ENCODE measurements at regions not wholly inside any gene's neighbourhood (a gene's known extent, or its start where the extent isn't known, plus 50 kb on each side); places are given as distances from the start of the nearest gene placed in this dataset.

GRCh38 chr2:5953525-5953924 lies 261.3 kb downstream of the SOX11 start:
- DNase-seq (ENCODE audit: low read depth in 2 of 2): no peak

DNA sequence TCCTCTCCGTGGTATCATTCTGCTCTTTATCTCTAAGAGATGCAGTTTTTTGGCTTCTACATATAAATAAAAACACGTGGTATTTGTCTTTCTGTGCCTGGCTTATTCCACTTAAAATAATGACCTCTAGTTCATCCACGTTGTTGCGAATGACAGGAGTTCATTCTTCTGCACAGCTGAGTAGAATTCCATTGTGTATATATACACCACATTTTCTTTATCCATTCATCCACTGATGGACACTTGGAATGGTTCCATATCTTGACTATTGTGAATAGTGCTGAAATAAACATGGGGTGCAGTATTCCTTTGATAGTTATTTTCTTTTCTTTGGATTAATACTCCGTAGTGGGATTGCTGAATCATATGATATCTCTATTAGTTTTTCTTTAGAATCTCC lies 262.3 kb downstream of the SOX11 start:
- DNase-seq (ENCODE audit: low read depth in 2 of 2): no peak

DNA sequence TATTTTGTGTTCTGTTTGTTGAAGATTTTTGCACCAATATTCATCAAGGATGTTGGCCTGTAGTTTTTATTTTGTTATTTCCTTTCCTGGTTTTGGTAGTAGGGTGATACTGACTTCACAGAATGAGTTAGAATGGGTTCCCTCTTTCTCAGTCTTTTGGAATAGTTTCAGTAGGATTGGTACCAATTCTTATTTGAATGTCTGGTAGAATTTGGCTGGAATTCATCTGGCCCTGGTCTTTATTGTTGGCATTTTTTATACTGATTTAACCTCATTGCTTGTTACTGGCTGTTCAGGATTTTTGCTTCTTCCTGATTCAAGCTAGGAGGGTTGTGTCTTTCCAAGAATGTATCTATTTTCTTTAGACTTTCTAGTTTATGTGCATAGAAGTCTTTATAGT lies 263.7 kb downstream of the SOX11 start:
- DNase-seq (ENCODE audit: low read depth in 2 of 2): no peak

DNA sequence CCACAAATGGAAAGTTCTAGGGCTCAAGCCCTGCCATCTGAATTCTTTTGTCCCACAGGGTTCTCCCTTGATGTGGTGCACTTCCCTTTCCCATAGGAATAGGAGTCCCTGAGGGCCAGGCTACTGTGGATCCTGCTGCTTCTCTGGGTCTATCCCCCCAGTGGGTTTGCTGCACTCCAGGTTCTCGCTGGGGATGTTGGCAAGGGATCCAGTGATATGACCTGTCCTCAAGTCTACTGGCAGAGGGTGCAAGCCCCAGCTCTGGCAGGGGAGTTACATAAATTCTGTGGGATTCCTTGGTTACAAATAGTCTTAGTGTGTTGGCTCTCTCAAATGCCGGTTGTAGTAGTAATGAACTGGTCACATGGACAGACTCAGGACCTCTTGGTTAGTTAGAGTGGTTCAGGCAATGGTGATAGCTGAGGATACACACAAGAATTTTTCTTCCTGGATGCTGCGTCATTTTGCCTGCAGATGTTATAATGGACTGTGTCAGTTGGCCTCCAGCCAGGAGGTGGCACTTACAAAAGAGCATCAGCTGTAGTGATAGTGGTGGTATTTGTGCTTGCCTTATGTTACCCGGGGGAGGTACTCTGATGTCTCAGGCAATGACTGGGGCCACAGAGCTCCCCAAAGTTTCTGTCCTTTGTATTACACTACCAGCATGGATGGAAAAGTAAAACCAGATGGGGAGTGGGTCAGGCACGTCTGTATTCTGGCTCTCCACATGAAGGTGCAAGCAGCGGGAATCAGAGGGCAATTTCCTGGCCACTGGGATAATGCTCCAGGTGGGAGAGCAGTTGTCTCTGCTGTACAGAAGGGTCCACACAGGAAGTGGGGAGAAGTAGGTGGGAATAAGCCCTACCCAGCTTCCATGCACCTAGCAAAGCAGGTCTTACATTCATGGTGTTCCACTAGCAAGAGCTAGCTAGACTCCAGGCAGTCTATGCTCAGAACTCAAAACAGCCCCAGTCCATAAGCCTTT lies 267.9 kb downstream of the SOX11 start:
- no peak for DNase-seq (ENCODE audit: low read depth in 2 of 2)

DNA sequence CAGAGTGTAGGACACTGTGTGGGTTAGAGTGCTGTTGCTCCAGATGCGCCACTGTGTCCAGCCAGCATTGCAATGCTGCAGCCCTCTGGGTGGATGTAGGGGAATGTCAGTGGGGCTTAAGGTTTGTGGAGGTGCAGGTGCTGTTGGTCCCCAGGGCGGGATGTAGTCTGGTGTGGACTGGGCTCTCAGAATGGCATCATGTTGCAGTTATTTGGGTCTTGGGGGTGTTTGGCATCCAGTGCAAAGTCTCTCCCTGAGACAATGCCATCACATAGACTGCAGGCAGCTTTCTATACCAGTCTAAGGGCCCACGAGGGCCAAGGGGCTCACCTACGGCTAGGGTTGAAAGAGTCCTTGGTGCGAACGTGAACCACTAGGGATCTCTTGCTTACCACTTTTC lies 275.3 kb downstream of the SOX11 start:
- DNase-seq (ENCODE audit: low read depth in 2 of 2): no peak

DNA sequence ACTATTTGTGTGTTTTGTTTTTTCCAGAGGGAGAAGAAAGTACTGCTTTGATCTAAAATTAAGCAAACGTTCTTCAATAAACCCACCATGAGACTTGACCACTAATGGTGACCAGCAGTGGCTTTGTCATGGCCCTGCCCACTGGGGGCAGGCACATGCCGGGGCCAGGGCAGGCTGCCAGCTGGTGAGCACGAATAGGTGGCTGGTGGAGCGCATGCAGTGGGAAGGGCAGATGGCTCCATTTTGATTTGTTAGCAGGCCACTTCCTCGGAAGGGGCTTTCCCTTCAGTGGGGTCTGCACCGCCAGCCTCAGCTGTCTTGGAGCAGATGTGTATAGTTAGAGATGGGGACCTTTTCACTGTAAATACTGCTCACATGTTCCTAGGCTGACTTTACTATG lies 277.1 kb downstream of the SOX11 start:
- DNase-seq (ENCODE audit: low read depth in 2 of 2): no peak

DNA sequence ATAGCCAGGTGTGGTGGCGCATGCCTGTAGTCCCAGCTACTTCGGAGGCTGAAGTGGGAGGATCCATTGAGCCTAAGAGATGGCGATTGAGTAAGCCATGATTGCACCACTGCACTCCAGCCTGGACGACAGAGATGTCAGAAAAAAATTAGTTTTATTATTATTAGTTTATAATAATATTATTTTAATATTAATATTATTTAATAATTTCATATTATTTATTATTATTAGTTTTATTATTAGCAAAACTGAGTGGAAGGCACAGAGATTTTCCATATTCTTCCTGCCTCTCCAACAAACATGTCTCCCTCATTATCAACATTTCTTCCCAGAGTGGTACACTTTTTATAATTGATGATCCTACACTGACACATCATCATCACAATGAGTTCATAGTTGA lies 278.2 kb downstream of the SOX11 start:
- DNase-seq (ENCODE audit: low read depth in 2 of 2): no peak

- DNase-seq (ENCODE audit: low read depth in 2 of 2): no peak
Observed at GRCh38 chr2:5974477-5974876, 282.3 kb downstream of the SOX11 start.

DNA sequence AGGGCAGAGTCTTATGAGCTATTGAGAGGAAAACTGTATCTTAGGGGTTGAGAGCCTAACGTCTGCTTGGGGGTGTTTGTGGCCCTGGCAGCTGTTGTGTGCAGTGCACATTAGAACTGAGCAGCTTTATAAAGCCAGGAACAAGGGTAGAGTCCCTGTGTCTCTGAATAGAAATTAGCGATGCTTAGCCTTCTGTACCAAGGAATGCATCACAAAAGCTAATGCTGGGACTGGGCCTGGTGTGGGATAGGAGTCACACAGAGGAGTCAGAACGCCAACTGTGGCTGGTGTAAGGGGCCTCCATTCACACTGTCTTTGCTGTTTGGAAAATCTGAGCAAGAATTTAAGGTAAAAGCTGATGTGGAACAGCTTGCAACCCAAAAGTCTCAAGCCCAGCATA lies 283.2 kb downstream of the SOX11 start:
- no peak for DNase-seq (ENCODE audit: low read depth in 2 of 2)

GRCh38 chr2:5976531-5977065 lies 284.4 kb downstream of the SOX11 start:
- DNase-seq (ENCODE audit: low read depth in 2 of 2): no peak

GRCh38 chr2:5977477-5977876 lies 285.3 kb downstream of the SOX11 start:
- DNase-seq (ENCODE audit: low read depth in 2 of 2): no peak

DNA sequence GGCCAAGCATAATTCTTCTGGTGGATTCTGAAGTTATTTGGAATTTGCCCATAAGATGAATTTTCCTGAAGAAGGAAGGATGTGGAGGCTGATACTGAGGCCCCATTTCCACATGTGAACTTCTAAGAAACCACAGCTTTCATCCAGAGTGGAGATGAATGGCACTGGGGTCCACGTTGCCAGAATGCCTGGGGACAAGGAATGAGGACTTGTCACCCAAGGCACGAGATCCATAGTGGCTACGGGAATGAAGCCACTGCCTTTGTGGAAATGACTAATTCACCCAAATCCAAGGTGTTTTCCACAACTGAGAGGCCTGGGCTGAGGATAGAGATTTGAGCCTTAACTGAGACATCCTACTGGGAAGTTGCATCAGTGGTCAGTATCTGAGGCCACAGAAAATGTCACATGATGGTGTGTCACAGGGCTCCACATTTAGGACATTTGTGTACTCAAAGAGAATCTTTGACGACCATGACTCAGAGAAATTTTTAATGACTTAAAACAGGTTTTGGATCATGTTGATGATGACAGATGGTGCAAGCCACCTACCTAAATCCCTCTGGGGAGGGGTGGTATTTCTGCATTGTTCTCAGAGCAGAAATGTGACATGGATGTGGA lies 286.1 kb downstream of the SOX11 start:
- DNase-seq (ENCODE audit: low read depth in 2 of 2): no peak

GRCh38 chr2:5980450-5981190 lies 288.4 kb downstream of the SOX11 start:
- no peak for DNase-seq (ENCODE audit: low read depth in 2 of 2)

DNA sequence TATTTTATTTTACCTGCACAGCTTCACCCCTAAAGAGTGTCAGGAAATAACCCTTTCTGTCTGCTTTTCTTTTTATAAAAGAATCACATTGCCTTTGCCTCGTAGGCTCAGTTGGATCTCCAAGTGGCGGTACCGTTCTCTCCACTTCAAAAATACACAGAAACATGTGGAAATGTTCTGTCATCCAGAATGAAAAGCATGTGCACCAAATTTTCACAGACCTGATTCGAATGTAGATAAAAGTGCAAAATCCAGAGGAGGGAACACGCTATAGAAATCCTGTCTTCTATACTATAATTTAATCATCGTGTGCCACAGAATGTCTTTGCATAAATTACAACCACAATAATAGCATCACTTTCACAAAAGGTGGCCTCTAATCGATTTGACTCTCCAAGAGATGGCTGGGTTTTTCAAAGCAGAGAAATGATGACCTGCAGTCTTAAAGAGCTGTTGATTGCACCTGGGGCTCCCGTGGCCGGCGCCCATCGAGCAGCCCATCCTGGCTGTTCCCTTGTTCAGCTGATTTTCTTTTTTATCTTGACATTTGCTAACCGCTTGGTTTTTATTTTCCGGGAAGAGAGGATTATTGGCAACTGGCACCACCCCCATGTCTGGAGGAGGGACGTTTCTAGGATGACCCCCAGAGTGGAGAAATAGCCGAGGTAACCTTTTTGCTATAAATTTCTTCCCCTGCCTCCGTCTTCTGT lies 290.2 kb downstream of the SOX11 start:
- no peak for DNase-seq (ENCODE audit: low read depth in 2 of 2)

DNA sequence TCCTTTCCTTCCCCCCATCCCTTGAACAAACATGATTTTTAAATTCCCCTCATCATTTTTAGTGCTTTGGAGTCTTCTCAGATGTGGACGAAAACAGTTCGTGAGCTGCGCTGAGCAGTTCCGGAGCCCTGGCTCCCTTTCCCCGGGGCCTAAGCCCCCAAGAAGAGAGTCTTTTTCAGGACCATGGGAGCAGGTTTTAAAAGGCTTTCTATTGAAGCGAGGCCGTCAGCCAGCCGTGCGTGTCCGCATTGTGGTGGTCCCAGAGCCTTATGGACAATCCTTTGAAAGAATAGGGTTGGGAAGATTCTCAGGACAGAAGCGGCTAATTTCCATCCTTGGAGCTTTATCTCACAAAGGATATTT lies 290.7 kb downstream of the SOX11 start:
- DNase-seq (ENCODE audit: low read depth in 2 of 2): no peak

DNA sequence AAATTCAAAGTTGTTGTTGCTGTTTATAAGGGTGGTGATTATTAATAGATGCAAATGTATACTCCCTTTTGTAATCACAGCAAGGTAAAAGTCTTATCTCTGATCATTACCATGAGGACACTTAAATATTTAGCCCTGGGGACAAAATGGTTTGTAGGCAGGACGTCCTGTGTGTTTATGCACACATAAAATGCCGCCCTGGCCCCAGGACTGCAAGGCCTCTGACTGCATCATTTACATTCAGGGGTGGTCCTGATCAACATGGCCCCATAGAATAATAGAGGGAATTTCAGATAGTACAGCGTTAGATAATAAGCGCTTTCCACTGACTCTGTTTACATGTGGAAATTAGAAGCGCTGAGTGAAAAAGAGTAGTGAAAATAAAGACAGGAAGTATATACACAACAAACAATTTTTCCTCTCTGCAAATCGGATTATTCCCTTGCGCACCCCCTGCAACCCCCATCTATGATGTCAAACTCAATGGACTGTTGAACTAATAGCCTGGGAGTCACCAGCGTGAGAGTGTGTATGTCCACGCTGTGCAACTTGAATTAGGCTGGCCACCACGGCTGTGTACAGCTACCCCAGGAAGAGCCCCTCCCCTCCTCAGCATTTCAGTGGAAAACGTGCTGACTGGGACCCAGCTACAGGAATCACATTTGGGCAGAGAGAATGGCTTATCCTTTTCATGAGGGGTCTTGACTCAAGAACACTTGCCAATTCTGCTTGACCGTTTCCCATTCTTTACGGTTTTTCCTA lies 291.5 kb downstream of the SOX11 start:
- no peak for DNase-seq (ENCODE audit: low read depth in 2 of 2)

DNA sequence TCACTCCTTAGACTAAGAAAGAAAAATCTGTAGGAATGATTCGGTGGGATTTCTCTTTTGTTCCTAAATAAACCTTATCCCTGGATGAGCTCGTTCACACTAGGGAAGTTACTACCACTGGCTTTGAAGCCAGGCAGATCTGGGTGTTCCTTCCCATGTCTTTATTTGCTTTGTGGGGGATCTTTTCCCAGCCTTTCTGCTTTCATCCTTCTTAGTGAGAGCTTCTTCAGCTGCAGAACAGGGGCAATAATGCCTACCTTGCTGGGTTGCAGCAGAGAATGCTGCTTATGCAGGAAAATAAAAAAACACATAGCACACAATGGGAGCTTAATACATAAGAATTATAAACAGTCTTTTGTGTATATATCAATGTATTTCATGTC lies 292.1 kb downstream of the SOX11 start:
- no peak for DNase-seq (ENCODE audit: low read depth in 2 of 2)

DNA sequence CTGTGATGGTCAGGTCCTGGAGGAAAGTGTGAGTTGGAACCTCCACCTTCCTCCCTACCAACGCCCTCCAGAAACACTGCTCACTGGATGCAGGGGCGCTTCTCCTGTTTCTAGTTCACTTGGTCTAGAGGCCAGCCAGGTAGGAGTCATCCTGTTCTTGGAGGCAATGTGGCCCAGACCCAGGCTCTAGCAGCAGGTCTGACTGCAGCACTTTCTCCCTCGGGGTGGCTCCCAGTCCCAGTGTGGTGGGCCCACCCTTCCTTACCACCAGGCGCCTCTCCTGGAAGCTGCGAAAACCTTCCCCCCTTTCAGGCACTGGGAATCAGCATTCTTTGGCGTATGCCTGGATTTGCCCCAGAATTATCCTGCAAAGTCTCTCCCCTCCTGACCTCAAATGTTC lies 292.8 kb downstream of the SOX11 start:
- DNase-seq (ENCODE audit: low read depth in 2 of 2): no peak

GRCh38 chr2:5985536-5986385 lies 293.6 kb downstream of the SOX11 start:
- DNase-seq (ENCODE audit: low read depth in 2 of 2): no peak
